ENCODE measurements at regions not wholly inside any gene's neighbourhood (a gene's known extent, or its start where the extent isn't known, plus 50 kb on each side); places are given as distances from the start of the nearest gene placed in this dataset.

GRCh38 chr3:116767726-116768125 lies 58.1 kb downstream of the TUSC7 start:
- Histone ChIP-seq H3K27ac (ENCODE audit: low read depth in 2 of 2, low read length in 1 of 2) (no peak overlapping the region), H3K36me3 (ENCODE audit: control insufficient read depth in 2 of 2, insufficient read depth in 2 of 2, low read length in 1 of 2) (no peaks in the 10 kb centered on the region), H3K27me3 (ENCODE audit: control insufficient read depth in 1 of 2, insufficient read depth in 2 of 2, low read length in 2 of 2) (no peaks in the 10 kb centered on the region), H3K9me3 (ENCODE audit: control insufficient read depth in 2 of 2, insufficient read depth in 1 of 2, low read depth in 1 of 2, low read length in 1 of 2) (no peaks in the 10 kb centered on the region), H3K4me1 (ENCODE audit: control insufficient read depth in 2 of 2, insufficient read depth in 2 of 2, low read length in 1 of 2) (no peaks in the 10 kb centered on the region), H3K4me3 (ENCODE audit: low read depth in 1 of 2, low read length in 2 of 2) (no peak overlapping the region)
- 68 to 70% methylated on average over 1 of the region's 1 CpG for WGBS, 2 donors

GRCh38 chr3:116770815-116771450 lies 61.4 kb downstream of the TUSC7 start:
- Histone ChIP-seq H3K36me3 (ENCODE audit: control insufficient read depth in 2 of 2, insufficient read depth in 2 of 2, low read length in 1 of 2) (no peaks in the 10 kb centered on the region), H3K27me3 (ENCODE audit: control insufficient read depth in 1 of 2, insufficient read depth in 2 of 2, low read length in 2 of 2) (no peaks in the 10 kb centered on the region), H3K27ac (ENCODE audit: low read depth in 2 of 2, low read length in 1 of 2) (no peak overlapping the region), H3K9me3 (ENCODE audit: control insufficient read depth in 2 of 2, insufficient read depth in 1 of 2, low read depth in 1 of 2, low read length in 1 of 2) (no peaks in the 10 kb centered on the region), H3K4me3 (ENCODE audit: low read depth in 1 of 2, low read length in 2 of 2) (no peak overlapping the region), H3K4me1 (ENCODE audit: control insufficient read depth in 2 of 2, insufficient read depth in 2 of 2, low read length in 1 of 2) (no peaks in the 10 kb centered on the region)
- WGBS, 2 donors = 2 to 3% methylated on average over 7 of the region's 7 CpGs

GRCh38 chr3:116776880-116777785 lies 67.6 kb downstream of the TUSC7 start:
- no peaks in the 10 kb centered on the region for H3K4me1 ChIP-seq (ENCODE audit: control insufficient read depth in 2 of 2, insufficient read depth in 2 of 2, low read length in 1 of 2)

GRCh38 chr3:116785226-116785625 lies 75.6 kb downstream of the TUSC7 start:
- 86 to 87% methylated on average over 3 of the region's 3 CpGs for WGBS, 2 donors
- Histone ChIP-seq H3K36me3 (ENCODE audit: control insufficient read depth in 2 of 2, insufficient read depth in 2 of 2, low read length in 1 of 2) (no peaks in the 10 kb centered on the region), H3K27ac (ENCODE audit: low read depth in 2 of 2, low read length in 1 of 2) (no peak overlapping the region), H3K9me3 (ENCODE audit: control insufficient read depth in 2 of 2, insufficient read depth in 1 of 2, low read depth in 1 of 2, low read length in 1 of 2) (no peaks in the 10 kb centered on the region), H3K27me3 (ENCODE audit: control insufficient read depth in 1 of 2, insufficient read depth in 2 of 2, low read length in 2 of 2) (no peaks in the 10 kb centered on the region), H3K4me3 (ENCODE audit: low read depth in 1 of 2, low read length in 2 of 2) (no peak overlapping the region), H3K4me1 (ENCODE audit: control insufficient read depth in 2 of 2, insufficient read depth in 2 of 2, low read length in 1 of 2) (no peaks in the 10 kb centered on the region)

More at GRCh38 chr3:116776880-116777785, 67.6 kb downstream of the TUSC7 start:
- 82% methylated on average over 10 of the region's 10 CpGs for WGBS, 2 donors
- Histone ChIP-seq H3K9me3 (ENCODE audit: control insufficient read depth in 2 of 2, insufficient read depth in 1 of 2, low read depth in 1 of 2, low read length in 1 of 2) (no peaks in the 10 kb centered on the region), H3K4me3 (ENCODE audit: low read depth in 1 of 2, low read length in 2 of 2) (no peak overlapping the region), H3K27ac (ENCODE audit: low read depth in 2 of 2, low read length in 1 of 2) (no peak overlapping the region), H3K27me3 (ENCODE audit: control insufficient read depth in 1 of 2, insufficient read depth in 2 of 2, low read length in 2 of 2) (no peaks in the 10 kb centered on the region), H3K36me3 (ENCODE audit: control insufficient read depth in 2 of 2, insufficient read depth in 2 of 2, low read length in 1 of 2) (no peaks in the 10 kb centered on the region)

GRCh38 chr3:116802651-116803050 lies 93.1 kb downstream of the TUSC7 start:
- Histone ChIP-seq H3K4me3 (ENCODE audit: low read depth in 1 of 2, low read length in 2 of 2) (no peak overlapping the region), H3K9me3 (ENCODE audit: control insufficient read depth in 2 of 2, insufficient read depth in 1 of 2, low read depth in 1 of 2, low read length in 1 of 2) (no peaks in the 10 kb centered on the region), H3K4me1 (ENCODE audit: control insufficient read depth in 2 of 2, insufficient read depth in 2 of 2, low read length in 1 of 2) (no peaks in the 10 kb centered on the region), H3K27ac (ENCODE audit: low read depth in 2 of 2, low read length in 1 of 2) (no peak overlapping the region), H3K27me3 (ENCODE audit: control insufficient read depth in 1 of 2, insufficient read depth in 2 of 2, low read length in 2 of 2) (no peaks in the 10 kb centered on the region), H3K36me3 (ENCODE audit: control insufficient read depth in 2 of 2, insufficient read depth in 2 of 2, low read length in 1 of 2) (no peaks in the 10 kb centered on the region)

GRCh38 chr3:116806351-116806750 lies 96.8 kb downstream of the TUSC7 start:
- Histone ChIP-seq H3K9me3 (ENCODE audit: control insufficient read depth in 2 of 2, insufficient read depth in 1 of 2, low read depth in 1 of 2, low read length in 1 of 2) (no peaks in the 10 kb centered on the region), H3K4me1 (ENCODE audit: control insufficient read depth in 2 of 2, insufficient read depth in 2 of 2, low read length in 1 of 2) (no peaks in the 10 kb centered on the region)
- WGBS, 2 donors = 96 to 97% methylated on average over 1 of the region's 1 CpG

GRCh38 chr3:116808725-116809124 lies 99.1 kb downstream of the TUSC7 start:
- H3K27me3 ChIP-seq (ENCODE audit: control insufficient read depth in 1 of 2, insufficient read depth in 2 of 2, low read length in 2 of 2) = no peaks in the 10 kb centered on the region
- H3K27ac ChIP-seq (ENCODE audit: low read depth in 2 of 2, low read length in 1 of 2) = no peak overlapping the region
- H3K4me1 ChIP-seq (ENCODE audit: control insufficient read depth in 2 of 2, insufficient read depth in 2 of 2, low read length in 1 of 2) = no peaks in the 10 kb centered on the region
- H3K36me3 ChIP-seq (ENCODE audit: control insufficient read depth in 2 of 2, insufficient read depth in 2 of 2, low read length in 1 of 2) = no peaks in the 10 kb centered on the region
- no peaks in the 10 kb centered on the region for H3K9me3 ChIP-seq (ENCODE audit: control insufficient read depth in 2 of 2, insufficient read depth in 1 of 2, low read depth in 1 of 2, low read length in 1 of 2)
- H3K4me3 ChIP-seq (ENCODE audit: low read depth in 1 of 2, low read length in 2 of 2) = no peak overlapping the region
- 86 to 92% methylated on average over 1 of the region's 1 CpG for WGBS, 2 donors

More at GRCh38 chr3:116806351-116806750, 96.8 kb downstream of the TUSC7 start:
- Histone ChIP-seq H3K27me3 (ENCODE audit: control insufficient read depth in 1 of 2, insufficient read depth in 2 of 2, low read length in 2 of 2) (no peaks in the 10 kb centered on the region), H3K4me3 (ENCODE audit: low read depth in 1 of 2, low read length in 2 of 2) (no peak overlapping the region), H3K36me3 (ENCODE audit: control insufficient read depth in 2 of 2, insufficient read depth in 2 of 2, low read length in 1 of 2) (no peaks in the 10 kb centered on the region), H3K27ac (ENCODE audit: low read depth in 2 of 2, low read length in 1 of 2) (no peak overlapping the region)

- H3K9me3 ChIP-seq (ENCODE audit: control insufficient read depth in 2 of 2, insufficient read depth in 1 of 2, low read depth in 1 of 2, low read length in 1 of 2) = no peaks in the 10 kb centered on the region
- no peaks in the 10 kb centered on the region for H3K36me3 ChIP-seq (ENCODE audit: control insufficient read depth in 2 of 2, insufficient read depth in 2 of 2, low read length in 1 of 2)
- 73 to 80% methylated on average over 4 of the region's 4 CpGs for WGBS, 2 donors
- no peaks in the 10 kb centered on the region for H3K27me3 ChIP-seq (ENCODE audit: control insufficient read depth in 1 of 2, insufficient read depth in 2 of 2, low read length in 2 of 2)
- no peaks in the 10 kb centered on the region for H3K4me1 ChIP-seq (ENCODE audit: control insufficient read depth in 2 of 2, insufficient read depth in 2 of 2, low read length in 1 of 2)
- H3K4me3 ChIP-seq (ENCODE audit: low read depth in 1 of 2, low read length in 2 of 2) = no peak overlapping the region
- no peak overlapping the region for H3K27ac ChIP-seq (ENCODE audit: low read depth in 2 of 2, low read length in 1 of 2)
Observed at GRCh38 chr3:116809208-116809607, 99.6 kb downstream of the TUSC7 start.

GRCh38 chr3:116811754-116812153 lies 102.2 kb downstream of the TUSC7 start:
- Histone ChIP-seq H3K27ac (ENCODE audit: low read depth in 2 of 2, low read length in 1 of 2) (no peak overlapping the region), H3K9me3 (ENCODE audit: control insufficient read depth in 2 of 2, insufficient read depth in 1 of 2, low read depth in 1 of 2, low read length in 1 of 2) (no peaks in the 10 kb centered on the region), H3K27me3 (ENCODE audit: control insufficient read depth in 1 of 2, insufficient read depth in 2 of 2, low read length in 2 of 2) (no peaks in the 10 kb centered on the region), H3K4me3 (ENCODE audit: low read depth in 1 of 2, low read length in 2 of 2) (no peak overlapping the region), H3K36me3 (ENCODE audit: control insufficient read depth in 2 of 2, insufficient read depth in 2 of 2, low read length in 1 of 2) (no peaks in the 10 kb centered on the region), H3K4me1 (ENCODE audit: control insufficient read depth in 2 of 2, insufficient read depth in 2 of 2, low read length in 1 of 2) (no peaks in the 10 kb centered on the region)
- WGBS, 2 donors = 69 to 70% methylated on average over 3 of the region's 3 CpGs

- H3K4me1 ChIP-seq (ENCODE audit: control insufficient read depth in 2 of 2, insufficient read depth in 2 of 2, low read length in 1 of 2) = no peaks in the 10 kb centered on the region
- no peaks in the 10 kb centered on the region for H3K36me3 ChIP-seq (ENCODE audit: control insufficient read depth in 2 of 2, insufficient read depth in 2 of 2, low read length in 1 of 2)
- no peak overlapping the region for H3K4me3 ChIP-seq (ENCODE audit: low read depth in 1 of 2, low read length in 2 of 2)
- H3K27ac ChIP-seq (ENCODE audit: low read depth in 2 of 2, low read length in 1 of 2) = no peak overlapping the region
- no peaks in the 10 kb centered on the region for H3K27me3 ChIP-seq (ENCODE audit: control insufficient read depth in 1 of 2, insufficient read depth in 2 of 2, low read length in 2 of 2)
- no peaks in the 10 kb centered on the region for H3K9me3 ChIP-seq (ENCODE audit: control insufficient read depth in 2 of 2, insufficient read depth in 1 of 2, low read depth in 1 of 2, low read length in 1 of 2)
Observed at GRCh38 chr3:116812949-116813348, 103.4 kb downstream of the TUSC7 start.

Data from esophagus (tissue), 2 donors.